ENCODE measurements at regions not wholly inside any gene's neighbourhood (a gene's known extent, or its start where the extent isn't known, plus 50 kb on each side); places are given as distances from the start of the nearest gene placed in this dataset.
"Not testable (repeated sequence)": the region's sequence is repeated elsewhere in the genome, so short reads cannot be mapped to it uniquely, and the experiment has no call there.

DNA sequence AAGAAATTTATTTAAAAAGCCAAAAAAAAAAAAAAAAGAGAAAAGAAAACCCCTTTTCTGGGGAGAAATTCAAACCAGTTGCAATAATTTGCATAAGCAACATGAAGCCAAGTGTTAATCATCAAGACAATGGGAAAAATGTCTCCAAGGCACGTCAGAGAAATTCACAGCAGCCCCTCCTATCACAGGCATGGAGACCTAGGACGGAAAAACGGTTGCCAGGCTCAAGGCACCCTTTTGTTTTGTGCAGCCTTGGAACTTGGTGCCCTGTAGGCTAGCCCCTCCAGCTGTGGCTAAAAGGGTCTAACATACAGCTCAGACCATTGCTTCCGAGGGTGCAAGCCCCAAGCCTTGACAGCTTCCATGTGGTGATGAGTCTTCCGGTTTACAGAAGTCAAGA, 509.2 kb upstream of the SOX11 start:
- DNase-seq (ENCODE audit: low spot score): no peak
- in situ Hi-C loops (cut with HindIII; ENCODE audit: low sequenced_read_pairs): no loop called here

GRCh38 chr2:5187283-5187682, 504.9 kb upstream of the SOX11 start:
- in situ Hi-C loops (cut with HindIII; ENCODE audit: low sequenced_read_pairs): no loop called here
- DNase-seq (ENCODE audit: low spot score): no peak

- in situ Hi-C loops (cut with HindIII; ENCODE audit: low sequenced_read_pairs): no loop called here
- no peak for DNase-seq (ENCODE audit: low spot score)
Measured at GRCh38 chr2:5188636-5189035, 503.5 kb upstream of the SOX11 start.

DNA sequence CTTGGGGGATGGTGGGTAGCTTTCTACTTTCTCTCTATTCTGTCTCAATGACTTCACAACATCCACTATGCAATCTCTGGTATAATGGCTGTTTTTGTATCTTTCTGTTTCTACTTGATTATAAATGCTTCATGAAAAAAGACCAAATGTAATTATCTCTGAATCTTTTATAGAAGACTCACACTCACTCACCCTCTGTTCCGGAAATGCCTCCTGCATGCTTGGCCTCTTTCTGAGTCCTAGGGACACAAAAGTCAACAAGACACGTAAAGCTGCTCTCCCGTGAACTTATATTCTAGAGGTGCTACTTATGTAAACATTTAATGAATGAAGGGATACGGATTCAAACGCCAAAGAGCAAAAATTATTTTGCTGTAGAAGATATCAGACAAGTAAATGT, 502.2 kb upstream of the SOX11 start:
- in situ Hi-C loops (cut with HindIII; ENCODE audit: low sequenced_read_pairs): no loop called here
- DNase-seq (ENCODE audit: low spot score): no peak

DNA sequence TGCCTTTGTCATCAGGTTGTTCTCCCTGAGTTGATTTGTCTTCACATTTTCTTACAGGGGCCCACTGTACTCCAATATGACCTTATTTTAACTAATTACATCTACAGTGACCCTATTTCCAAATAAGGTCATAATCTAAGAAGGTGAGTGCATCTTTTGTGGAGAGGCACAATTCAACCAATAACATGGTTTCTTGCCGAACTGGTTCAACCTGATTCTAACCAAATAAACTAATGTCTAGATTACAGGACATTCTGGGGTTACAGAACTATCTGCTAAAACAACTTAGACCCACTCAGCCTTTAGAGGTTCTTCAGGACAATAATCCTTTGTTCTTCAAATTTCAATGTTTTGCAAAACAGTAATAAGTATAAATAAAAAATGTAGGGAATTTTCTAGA, 496.5 kb upstream of the SOX11 start:
- no peak for DNase-seq (ENCODE audit: low spot score)
- in situ Hi-C loops (cut with HindIII; ENCODE audit: low sequenced_read_pairs): no loop called here

- DNase-seq (ENCODE audit: low spot score): no peak
- in situ Hi-C loops (cut with HindIII; ENCODE audit: low sequenced_read_pairs): no loop called here
Measured at GRCh38 chr2:5203134-5203755, 488.9 kb upstream of the SOX11 start.

DNA sequence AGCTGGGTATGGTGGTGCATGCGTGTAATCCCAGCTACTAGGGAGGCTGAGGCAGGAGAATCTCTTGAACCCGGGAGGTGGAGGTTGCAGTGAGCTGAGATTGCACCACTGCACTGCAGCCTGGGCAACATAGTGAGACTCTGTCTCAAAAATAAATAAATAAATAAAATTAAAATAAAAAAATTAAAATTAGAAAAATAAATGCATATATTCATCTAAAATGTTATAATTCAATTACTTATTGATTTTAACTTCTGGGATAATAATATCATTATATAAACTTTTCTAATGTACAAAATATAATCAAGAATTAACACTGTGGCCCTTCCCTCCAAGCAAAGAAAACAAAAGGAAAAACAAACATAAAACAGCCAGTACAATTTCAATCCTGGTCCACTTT, 485.4 kb upstream of the SOX11 start:
- in situ Hi-C loops (cut with HindIII; ENCODE audit: low sequenced_read_pairs): not testable (repeated sequence)

DNA sequence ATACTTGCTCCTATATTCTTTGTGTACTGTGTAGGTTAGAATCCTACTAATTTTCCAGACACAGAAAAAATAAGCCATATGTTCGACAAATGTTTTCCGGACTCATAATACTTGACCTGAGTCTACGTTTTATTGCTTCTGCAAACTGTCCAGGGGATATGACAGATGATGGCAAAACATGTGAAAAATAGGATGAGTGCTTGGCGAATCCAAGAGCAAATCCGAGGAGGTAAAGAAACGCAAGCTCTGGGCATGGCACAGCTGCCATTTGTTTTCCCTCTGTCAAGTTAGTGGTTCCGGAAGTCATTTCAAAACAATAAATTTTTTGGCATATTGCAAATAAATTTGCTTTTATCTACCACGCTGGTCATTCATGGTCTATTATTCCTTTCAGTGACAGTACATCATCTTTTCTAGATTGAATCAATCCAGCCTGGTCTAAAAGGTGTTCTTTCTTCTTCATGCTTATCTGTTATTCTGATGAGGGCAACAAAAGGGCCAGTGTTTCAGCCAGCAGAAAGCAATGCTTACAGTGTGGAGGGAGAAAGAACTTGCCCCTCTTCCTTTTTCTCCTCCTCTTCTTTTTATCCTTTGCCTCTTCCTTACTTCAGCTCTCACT, 476.1 kb upstream of the SOX11 start:
- in situ Hi-C loops (cut with HindIII; ENCODE audit: low sequenced_read_pairs): no loop called here
- DNase-seq (ENCODE audit: low spot score): no peak

More for the DNA sequence above, 485.4 kb upstream of the SOX11 start:
- not testable (repeated sequence) for DNase-seq (ENCODE audit: low spot score)

DNA sequence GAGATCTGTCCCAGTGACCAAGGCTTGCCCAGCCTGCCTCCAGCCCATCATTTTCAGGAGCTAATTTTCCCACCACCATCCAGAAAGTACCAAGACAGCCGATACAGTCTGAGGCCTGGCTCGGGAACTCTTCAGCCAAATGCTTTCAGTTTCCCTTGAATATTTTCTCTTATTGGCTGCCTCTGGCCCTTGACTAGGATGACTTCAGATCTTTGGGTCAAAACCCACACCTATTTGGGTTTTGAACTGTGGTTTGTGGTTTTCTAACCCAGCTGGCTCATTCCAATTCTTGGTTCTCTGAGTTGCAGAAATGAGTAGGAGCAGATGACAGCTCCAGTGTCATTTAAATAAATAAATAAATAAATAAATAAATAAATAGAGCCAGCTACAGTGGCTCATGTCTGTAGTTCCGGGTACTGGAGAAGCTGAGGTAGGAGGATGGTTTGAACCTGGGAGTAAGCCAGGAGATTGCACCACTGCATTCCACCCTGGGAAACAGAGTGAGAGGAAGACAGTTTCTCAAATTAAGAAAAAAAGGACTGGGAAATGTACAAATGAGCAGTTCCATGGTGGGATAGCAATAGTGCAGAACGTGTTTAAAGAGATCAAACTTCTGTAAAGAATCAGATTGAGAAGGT, 465.0 kb upstream of the SOX11 start:
- in situ Hi-C loops (cut with HindIII; ENCODE audit: low sequenced_read_pairs): no loop called here
- DNase-seq (ENCODE audit: low spot score): no peak

GRCh38 chr2:5229574-5229973, 462.6 kb upstream of the SOX11 start:
- no peak for DNase-seq (ENCODE audit: low spot score)
- in situ Hi-C loops (cut with HindIII; ENCODE audit: low sequenced_read_pairs): no loop called here

DNA sequence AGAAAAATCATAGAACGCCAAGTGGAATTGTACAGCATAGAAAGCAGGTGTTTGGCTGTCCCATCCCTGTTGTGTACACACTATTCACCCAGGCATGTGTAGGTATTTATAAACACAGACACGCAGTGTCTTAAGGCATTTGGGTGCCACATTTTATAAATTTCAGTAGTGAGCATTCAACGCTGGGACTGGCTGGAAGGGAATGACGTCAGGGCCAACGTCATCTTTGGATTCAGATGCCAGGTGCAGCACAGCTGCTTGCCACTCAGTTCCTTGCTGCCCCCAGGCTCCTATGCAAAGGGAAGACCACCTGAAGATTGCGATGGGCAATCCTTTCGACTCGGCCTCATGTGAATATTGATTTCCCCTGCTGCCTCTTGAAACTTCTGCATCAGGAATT, 461.7 kb upstream of the SOX11 start:
- no peak for DNase-seq (ENCODE audit: low spot score)
- in situ Hi-C loops (cut with HindIII; ENCODE audit: low sequenced_read_pairs): no loop called here

- no peak for DNase-seq (ENCODE audit: low spot score)
- in situ Hi-C loops (cut with HindIII; ENCODE audit: low sequenced_read_pairs): no loop called here
Measured at GRCh38 chr2:5230855-5231254, 461.3 kb upstream of the SOX11 start.

DNA sequence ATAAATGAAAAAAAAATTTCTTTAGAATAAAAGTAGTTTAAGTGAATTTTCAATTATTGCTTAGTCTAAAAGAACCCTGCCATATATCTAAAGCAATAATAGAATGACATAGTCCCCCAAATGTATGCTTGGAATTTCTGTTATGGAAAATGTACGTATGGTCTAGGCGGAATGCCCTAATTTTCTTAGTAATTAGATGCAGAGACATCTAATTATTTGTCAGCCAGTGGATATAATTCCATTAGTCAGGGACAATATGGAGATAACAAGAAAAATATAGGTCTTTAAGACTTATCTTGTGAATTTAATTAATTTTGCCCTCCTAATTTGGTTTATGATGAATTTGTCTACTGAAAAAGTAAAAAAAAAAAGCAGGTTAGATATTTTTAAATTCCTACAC, 460.9 kb upstream of the SOX11 start:
- DNase-seq (ENCODE audit: low spot score): no peak
- in situ Hi-C loops (cut with HindIII; ENCODE audit: low sequenced_read_pairs): no loop called here

- in situ Hi-C loops (cut with HindIII; ENCODE audit: low sequenced_read_pairs): no loop called here
- no peak for DNase-seq (ENCODE audit: low spot score)
Measured at GRCh38 chr2:5234563-5234962, 457.6 kb upstream of the SOX11 start.

DNA sequence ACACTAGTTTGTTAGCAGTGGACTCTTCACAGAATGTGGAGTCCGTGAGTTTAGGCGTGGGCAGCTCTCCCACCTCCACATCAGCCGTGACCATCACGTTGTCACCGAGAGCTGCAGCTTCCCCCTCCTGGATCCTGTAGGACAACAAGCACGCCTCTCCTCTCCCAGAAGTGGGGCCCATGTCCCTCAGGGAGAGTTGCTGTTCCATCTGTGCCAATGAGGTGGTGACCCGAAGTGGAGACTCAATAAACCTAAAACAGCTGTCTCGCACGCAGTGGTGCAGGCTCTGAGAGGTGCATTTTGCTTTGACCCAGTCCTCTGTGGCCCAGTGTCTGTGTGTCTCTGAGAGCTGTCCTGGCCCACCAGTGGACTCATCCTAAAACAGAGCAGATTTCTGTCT, 456.5 kb upstream of the SOX11 start:
- no peak for DNase-seq (ENCODE audit: low spot score)
- in situ Hi-C loops (cut with HindIII; ENCODE audit: low sequenced_read_pairs): no loop called here

DNA sequence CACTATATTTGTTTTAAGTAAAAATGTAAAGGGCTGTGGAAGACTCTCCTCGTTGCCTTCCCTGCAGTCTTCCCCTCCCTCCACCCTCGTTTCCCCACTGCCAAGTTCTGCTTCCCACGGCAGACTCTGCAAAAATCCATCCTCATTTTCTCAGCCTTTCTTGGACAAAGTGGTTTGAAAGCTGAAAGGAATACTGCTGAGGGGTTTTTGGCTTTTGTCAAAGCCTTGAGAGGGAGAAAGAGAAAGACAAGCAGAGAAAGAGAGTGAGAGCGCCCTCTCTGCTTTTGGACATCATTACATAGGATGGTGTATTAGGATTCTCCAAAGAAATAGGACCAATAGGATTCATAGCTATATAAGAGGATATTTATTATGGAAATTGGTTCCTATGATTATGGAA, 455.9 kb upstream of the SOX11 start:
- DNase-seq (ENCODE audit: low spot score): peak; percentile 1
- in situ Hi-C loops (cut with HindIII; ENCODE audit: low sequenced_read_pairs): no loop called here

DNA sequence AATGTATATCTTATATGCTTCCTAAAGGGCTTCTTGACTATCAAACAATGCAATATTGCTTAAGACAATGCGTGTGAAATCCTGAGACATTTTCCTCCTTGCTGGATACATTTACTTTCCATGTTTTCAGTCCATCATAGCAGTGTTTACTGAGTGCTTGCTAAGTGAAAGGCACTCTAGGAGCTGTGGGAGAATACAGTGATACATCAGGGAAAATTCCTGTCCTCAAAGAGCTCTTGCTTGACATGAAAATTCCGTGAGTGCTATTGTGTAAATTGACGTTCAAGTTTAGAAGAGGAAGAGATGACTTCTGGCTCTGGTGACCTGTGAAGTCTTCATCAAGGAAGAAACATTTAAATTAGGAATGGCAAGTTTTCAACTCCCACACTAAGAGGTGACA, 449.4 kb upstream of the SOX11 start:
- DNase-seq (ENCODE audit: low spot score): no peak
- in situ Hi-C loops (cut with HindIII; ENCODE audit: low sequenced_read_pairs): no loop called here

GRCh38 chr2:5250482-5250881, 441.7 kb upstream of the SOX11 start:
- DNase-seq (ENCODE audit: low spot score): no peak
- in situ Hi-C loops (cut with HindIII; ENCODE audit: low sequenced_read_pairs): no loop called here

GRCh38 chr2:5253263-5253662, 438.9 kb upstream of the SOX11 start:
- DNase-seq (ENCODE audit: low spot score): no peak
- in situ Hi-C loops (cut with HindIII; ENCODE audit: low sequenced_read_pairs): no loop called here

DNA sequence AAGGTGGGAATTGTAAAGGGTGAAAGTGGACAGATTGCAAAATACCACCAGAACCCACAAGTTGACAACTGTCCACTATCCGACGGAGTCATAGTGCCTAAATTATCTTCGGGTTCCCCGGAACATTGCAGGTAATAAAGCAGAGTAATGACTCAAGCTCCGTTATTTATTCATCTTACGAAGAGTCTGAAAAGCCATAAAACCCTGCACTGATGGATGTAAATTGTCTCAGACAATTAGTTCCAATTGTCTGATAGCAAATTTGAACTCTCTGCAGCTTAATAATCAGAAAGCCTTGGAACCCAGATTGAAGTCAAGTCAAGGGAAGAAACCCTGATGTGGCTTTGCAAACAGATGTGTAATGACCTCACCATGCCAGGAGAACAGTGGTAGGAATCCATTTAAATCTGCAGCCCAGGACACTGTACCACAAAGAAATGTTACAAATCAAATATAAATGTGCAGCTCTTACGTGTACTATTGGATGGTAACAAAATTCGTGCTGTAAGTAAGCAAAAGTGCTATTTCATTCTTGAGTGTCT, 437.3 kb upstream of the SOX11 start:
- no peak for DNase-seq (ENCODE audit: low spot score)
- in situ Hi-C loops (cut with HindIII; ENCODE audit: low sequenced_read_pairs): no loop called here

- DNase-seq (ENCODE audit: low spot score): no peak
- in situ Hi-C loops (cut with HindIII; ENCODE audit: low sequenced_read_pairs): no loop called here
Measured at GRCh38 chr2:5263291-5263690, 428.9 kb upstream of the SOX11 start.

Measured in G401 (cell line).